HepG2 (cell line): ENCODE measurements at regions not wholly inside any gene's neighbourhood (a gene's known extent, or its start where the extent isn't known, plus 50 kb on each side); places are given as distances from the start of the nearest gene placed in this dataset.

Source experiments
- ATAC-seq: fragments of 200-7000 bp; cut with Tn5 transposase; 3 replicates; pipeline ENCODE4 v1.9.1; 2020; ENCODE audit warnings: mild to moderate bottlenecking, moderate library complexity
- BruUV-seq: library from RNA; stranded (reverse); fragments of 400-500 nt; replicated peaks from 2 replicates; lab custom pipeline; 2021; lab: Mats Ljungman, UMichigan
- CTCF ChIA-PET: fragments of 300-600 bp; formaldehyde crosslinking; extraction: SDS; loops from one replicate; lab custom pipeline; 2021; ENCODE audit warnings: low total read pairs, inconsistent platforms, low intra/inter-chr PET ratio; lab: Yijun Ruan, JAX
- POLR2A ChIA-PET: fragments of 350-600 bp; sonication (Branson Sonifier 250); formaldehyde crosslinking; loops from one replicate; lab custom pipeline; 2020; ENCODE audit warnings: antibody characterized with exemption, inconsistent platforms; lab: Yijun Ruan, JAX
- DNase-seq: peaks from one replicate; pipeline ENCODE4 v3.0.0-alpha.2; 2015; ENCODE audit warnings: low spot score
- FAIRE-seq: peaks from 3 replicates; lab custom pipeline; 2011; peaks lifted over from hg19 to GRCh38; lab: Jason Lieb, UNC
- H2AFZ ChIP-seq: one replicate; pipeline ENCODE4 v1.6.1; 2011; ENCODE audit warnings: low read length, inconsistent platforms
- H3K27ac ChIP-seq: fragments of 300-600 bp; 3 replicates; pipeline ENCODE4 v1.8.0; 2011; ENCODE audit warnings: mixed run types, mild to moderate bottlenecking, mixed read lengths, low read length, inconsistent platforms; ENCODE audit not compliant: insufficient read depth; ENCODE audit errors: extremely low read length
- H3K27me3 ChIP-seq, 2 experiments: fragments of 200-600 bp in 1 of 2; 2 replicates in 1 of 2; 3 replicates in 1 of 2; pipeline versions ENCODE4 v1.6.0 to v1.8.0; 2011; ENCODE audit warnings: low read length in 2 of 2, mild to moderate bottlenecking in 2 of 2, moderate library complexity in 2 of 2, inconsistent platforms in 1 of 2; ENCODE audit not compliant: insufficient read depth in 2 of 2, control insufficient read depth in 1 of 2
- H3K36me3 ChIP-seq, 2 experiments: fragments of 200-600 bp in 1 of 2; replicated peaks in 1 of 2; 2 replicates in 1 of 2; 3 replicates in 1 of 2; pipeline versions ENCODE4 v1.5.1 to v1.8.0; 2011; ENCODE audit warnings: low read length in 2 of 2, inconsistent platforms in 1 of 2; ENCODE audit not compliant: insufficient read depth in 2 of 2, control insufficient read depth in 1 of 2
- H3K4me1 ChIP-seq: 2 replicates; pipeline ENCODE4 v1.5.1; 2012; ENCODE audit warnings: low read length, inconsistent platforms; ENCODE audit not compliant: insufficient read depth
- H3K4me2 ChIP-seq: 2 replicates; pipeline ENCODE4 v1.6.0; 2011; ENCODE audit warnings: low read depth, low read length, inconsistent platforms
- H3K4me3 ChIP-seq, 3 experiments: fragments of 200-600 bp in 1 of 3; sonication (generic), shearing (Covaris generic) in 1 of 3; replicated peaks in 1 of 3; 2 replicates each; pipeline ENCODE4 v1.5.1; 2011 to 2016; ENCODE audit warnings: low read length in 3 of 3, inconsistent platforms in 2 of 3, low read depth in 2 of 3, mild to moderate bottlenecking in 2 of 3, control low read depth in 1 of 3, mixed read lengths in 1 of 3; ENCODE audit not compliant: insufficient read depth in 1 of 3
- H3K79me2 ChIP-seq: one replicate; pipeline ENCODE4 v1.6.1; 2011; ENCODE audit warnings: low read length, inconsistent platforms; ENCODE audit not compliant: insufficient read depth
- H3K9ac ChIP-seq: 2 replicates; pipeline ENCODE4 v1.6.0; 2011; ENCODE audit warnings: mild to moderate bottlenecking, low read depth, low read length, inconsistent platforms; ENCODE audit not compliant: insufficient read depth
- H3K9me3 ChIP-seq: 2 replicates; pipeline ENCODE4 v1.5.1; 2012; ENCODE audit warnings: mild to moderate bottlenecking, low read length
- H4K20me1 ChIP-seq: 2 replicates; pipeline ENCODE4 v1.6.0; 2011; ENCODE audit warnings: inconsistent platforms, mild to moderate bottlenecking, low read length, moderate library complexity; ENCODE audit not compliant: insufficient read depth
- CCDC6 ChIP-seq: sonication (generic); formaldehyde crosslinking; IDR thresholded peaks from 2 replicates; pipeline ENCODE4 v1.8.1; 2022; ENCODE audit warnings: mild to moderate bottlenecking, missing genetic modification reagents, moderate library complexity
- EEA1 ChIP-seq: sonication (generic); formaldehyde crosslinking; IDR thresholded peaks from 2 replicates; pipeline ENCODE4 v1.5.1; 2020; ENCODE audit warnings: mild to moderate bottlenecking, missing genetic modification reagents, borderline replicate concordance
- GABPB1 ChIP-seq: IDR thresholded peaks from 2 replicates; pipeline ENCODE4 v1.6.1; 2016; ENCODE audit warnings: mild to moderate bottlenecking, missing genetic modification reagents, moderate library complexity, missing compliant biosample characterization
- JARID2 ChIP-seq: sonication (generic); formaldehyde crosslinking; IDR thresholded peaks from 2 replicates; pipeline ENCODE4 v1.8.1; 2023; ENCODE audit warnings: missing genetic modification reagents, inconsistent platforms; ENCODE audit not compliant: insufficient replicate concordance
- KDM3A ChIP-seq: IDR thresholded peaks from 2 replicates; pipeline ENCODE4 v1.6.1; 2018; ENCODE audit warnings: low read depth, missing compliant biosample characterization
- KDM6A ChIP-seq: IDR thresholded peaks from 2 replicates; pipeline ENCODE4 v1.6.1; 2016; ENCODE audit warnings: low read depth
- NR1H2 ChIP-seq: sonication (generic); formaldehyde crosslinking; IDR thresholded peaks from 2 replicates; pipeline ENCODE4 v1.8.1; 2022; ENCODE audit warnings: low read depth, missing genetic modification reagents, borderline replicate concordance
- PAX8 ChIP-seq: sonication (generic); formaldehyde crosslinking; IDR thresholded peaks from 2 replicates; pipeline ENCODE4 v1.8.0; 2022; ENCODE audit warnings: mild to moderate bottlenecking, missing genetic modification reagents, borderline replicate concordance
- SP140L ChIP-seq: sonication (generic); formaldehyde crosslinking; IDR thresholded peaks from 2 replicates; pipeline ENCODE4 v1.4.0; 2020; ENCODE audit warnings: missing genetic modification reagents, borderline replicate concordance
- STAT5B ChIP-seq: sonication (generic); formaldehyde crosslinking; IDR thresholded peaks from 2 replicates; pipeline ENCODE4 v1.4.0; 2020; ENCODE audit warnings: missing genetic modification reagents
- TMF1 ChIP-seq: sonication (generic); formaldehyde crosslinking; IDR thresholded peaks from 2 replicates; pipeline ENCODE4 v1.8.1; 2022; ENCODE audit warnings: low read depth, missing genetic modification reagents
- YEATS4 ChIP-seq: sonication (generic); formaldehyde crosslinking; IDR thresholded peaks from 2 replicates; pipeline ENCODE4 v1.4.0; 2020; ENCODE audit warnings: missing genetic modification reagents, borderline replicate concordance
- ZNF335 ChIP-seq: sonication (generic); formaldehyde crosslinking; IDR thresholded peaks from 2 replicates; pipeline ENCODE4 v1.4.0; 2020; ENCODE audit warnings: missing genetic modification reagents
- ZNF614 ChIP-seq: IDR thresholded peaks from 2 replicates; pipeline ENCODE4 v1.6.1; 2018; ENCODE audit warnings: missing biosample characterization, missing genetic modification reagents, inconsistent platforms, borderline replicate concordance
- ZNF670 ChIP-seq: sonication (generic); formaldehyde crosslinking; IDR thresholded peaks from 2 replicates; pipeline ENCODE4 v1.8.0; 2022; ENCODE audit warnings: mild to moderate bottlenecking, missing genetic modification reagents, borderline replicate concordance
- WGBS: methylation state at CpG from one replicate; pipeline ENCODE4 v1.1.6; 2017; ENCODE audit warnings: low lambda C conversion rate; 5-methylcytosine and 5-hydroxymethylcytosine counted together
- in situ Hi-C: cut with HindIII; loops from 2 replicates; pipeline ENCODE4 v1.10.0; 2017; ENCODE audit warnings: low pct_unique_long_range_greater_than_20kb; ENCODE audit not compliant: extremely low pct_ligation_motif_present
- intact Hi-C: fragments of 100-400 bp; cut with micrococcal nuclease; formaldehyde crosslinking; loops from one replicate; pipeline ENCODE4 v1.10.0; 2022; ENCODE audit not compliant: unreplicated experiment
- TF ChIP-seq, protein P1 (sequence below): sonication (generic); formaldehyde crosslinking; IDR thresholded peaks from 2 replicates; pipeline ENCODE4 v1.4.0; 2020; ENCODE audit warnings: missing genetic modification reagents, borderline replicate concordance
- TF ChIP-seq, protein P2 (sequence below): sonication (generic); formaldehyde crosslinking; IDR thresholded peaks from 2 replicates; pipeline ENCODE4 v1.5.0; 2020; ENCODE audit warnings: missing genetic modification reagents

GRCh38 chr2:41668529-41668928 is 379.3 kb upstream of the PKDCC start (continued):
- TF ChIP-seq ZNF670 (CRISPR knock-in tag) (no peak), PAX8 (CRISPR knock-in tag) (no peak), TMF1 (CRISPR knock-in tag) (no peak), YEATS4 (CRISPR knock-in tag) (no peak)
- TF ChIP-seq, protein P1, sequence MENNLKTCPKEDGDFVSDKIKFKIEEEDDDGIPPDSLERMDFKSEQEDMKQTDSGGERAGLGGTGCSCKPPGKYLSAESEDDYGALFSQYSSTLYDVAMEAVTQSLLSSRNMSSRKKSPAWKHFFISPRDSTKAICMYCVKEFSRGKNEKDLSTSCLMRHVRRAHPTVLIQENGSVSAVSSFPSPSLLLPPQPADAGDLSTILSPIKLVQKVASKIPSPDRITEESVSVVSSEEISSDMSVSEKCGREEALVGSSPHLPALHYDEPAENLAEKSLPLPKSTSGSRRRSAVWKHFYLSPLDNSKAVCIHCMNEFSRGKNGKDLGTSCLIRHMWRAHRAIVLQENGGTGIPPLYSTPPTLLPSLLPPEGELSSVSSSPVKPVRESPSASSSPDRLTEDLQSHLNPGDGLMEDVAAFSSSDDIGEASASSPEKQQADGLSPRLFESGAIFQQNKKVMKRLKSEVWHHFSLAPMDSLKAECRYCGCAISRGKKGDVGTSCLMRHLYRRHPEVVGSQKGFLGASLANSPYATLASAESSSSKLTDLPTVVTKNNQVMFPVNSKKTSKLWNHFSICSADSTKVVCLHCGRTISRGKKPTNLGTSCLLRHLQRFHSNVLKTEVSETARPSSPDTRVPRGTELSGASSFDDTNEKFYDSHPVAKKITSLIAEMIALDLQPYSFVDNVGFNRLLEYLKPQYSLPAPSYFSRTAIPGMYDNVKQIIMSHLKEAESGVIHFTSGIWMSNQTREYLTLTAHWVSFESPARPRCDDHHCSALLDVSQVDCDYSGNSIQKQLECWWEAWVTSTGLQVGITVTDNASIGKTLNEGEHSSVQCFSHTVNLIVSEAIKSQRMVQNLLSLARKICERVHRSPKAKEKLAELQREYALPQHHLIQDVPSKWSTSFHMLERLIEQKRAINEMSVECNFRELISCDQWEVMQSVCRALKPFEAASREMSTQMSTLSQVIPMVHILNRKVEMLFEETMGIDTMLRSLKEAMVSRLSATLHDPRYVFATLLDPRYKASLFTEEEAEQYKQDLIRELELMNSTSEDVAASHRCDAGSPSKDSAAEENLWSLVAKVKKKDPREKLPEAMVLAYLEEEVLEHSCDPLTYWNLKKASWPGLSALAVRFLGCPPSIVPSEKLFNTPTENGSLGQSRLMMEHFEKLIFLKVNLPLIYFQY (CRISPR knock-in tag) = no peak

DNA sequence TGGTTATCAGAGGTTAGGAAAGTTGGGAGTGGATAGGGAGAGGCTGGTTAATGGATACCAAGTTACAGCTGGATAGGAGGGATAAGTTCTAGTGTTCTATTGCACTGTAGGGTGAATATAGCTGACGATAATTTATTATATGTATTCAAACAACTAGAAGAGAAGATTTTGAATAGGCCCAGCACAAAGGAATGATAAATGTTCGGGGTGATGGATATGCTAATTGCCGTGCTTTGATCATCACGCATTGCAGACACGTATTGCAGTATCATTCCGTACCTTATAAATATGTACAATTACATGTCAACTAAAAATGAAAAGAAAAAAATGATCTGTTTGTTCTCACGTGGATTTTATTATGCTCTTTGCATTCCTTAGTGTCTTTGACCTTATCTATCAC is 369.2 kb upstream of the PKDCC start:
- DNase-seq = no peak
- CTCF ChIA-PET = no interaction called here
- WGBS = 4% methylated on average over 7 of the region's 7 CpGs

More for the DNA sequence above, 369.2 kb upstream of the PKDCC start:
- no TSS peak for BruUV-seq
- H2AFZ ChIP-seq = no peak overlapping the region
- intact Hi-C loops (no loop called here), in situ Hi-C loops (loop anchor here (25.0 kb wide), 1 partner anchor 1766 kb away; no protein-coding TSS in a partner anchor)
- H3K4me2 ChIP-seq = no peak overlapping the region
- TF ChIP-seq KDM6A (CRISPR knock-in tag) (no peak), EEA1 (CRISPR knock-in tag) (no peak), JARID2 (CRISPR knock-in tag) (no peak), STAT5B (CRISPR knock-in tag) (no peak), GABPB1 (CRISPR knock-in tag) (no peak), ZNF335 (CRISPR knock-in tag) (no peak), SP140L (CRISPR knock-in tag) (no peak), ZNF614 (no peak), NR1H2 (no peak), CCDC6 (no peak), KDM3A (CRISPR knock-in tag) (no peak)
- TF ChIP-seq, protein P2, sequence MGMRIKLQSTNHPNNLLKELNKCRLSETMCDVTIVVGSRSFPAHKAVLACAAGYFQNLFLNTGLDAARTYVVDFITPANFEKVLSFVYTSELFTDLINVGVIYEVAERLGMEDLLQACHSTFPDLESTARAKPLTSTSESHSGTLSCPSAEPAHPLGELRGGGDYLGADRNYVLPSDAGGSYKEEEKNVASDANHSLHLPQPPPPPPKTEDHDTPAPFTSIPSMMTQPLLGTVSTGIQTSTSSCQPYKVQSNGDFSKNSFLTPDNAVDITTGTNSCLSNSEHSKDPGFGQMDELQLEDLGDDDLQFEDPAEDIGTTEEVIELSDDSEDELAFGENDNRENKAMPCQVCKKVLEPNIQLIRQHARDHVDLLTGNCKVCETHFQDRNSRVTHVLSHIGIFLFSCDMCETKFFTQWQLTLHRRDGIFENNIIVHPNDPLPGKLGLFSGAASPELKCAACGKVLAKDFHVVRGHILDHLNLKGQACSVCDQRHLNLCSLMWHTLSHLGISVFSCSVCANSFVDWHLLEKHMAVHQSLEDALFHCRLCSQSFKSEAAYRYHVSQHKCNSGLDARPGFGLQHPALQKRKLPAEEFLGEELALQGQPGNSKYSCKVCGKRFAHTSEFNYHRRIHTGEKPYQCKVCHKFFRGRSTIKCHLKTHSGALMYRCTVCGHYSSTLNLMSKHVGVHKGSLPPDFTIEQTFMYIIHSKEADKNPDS (CRISPR knock-in tag) = no peak
- no peak overlapping the region for H3K4me3 ChIP-seq
- H3K9me3 ChIP-seq = no peaks in the 10 kb centered on the region
- POLR2A ChIA-PET = no interaction called here
- no peaks in the 10 kb centered on the region for H3K36me3 ChIP-seq
- no peak overlapping the region for H3K9ac ChIP-seq
- FAIRE-seq (no peak), ATAC-seq (no peak)
- H3K27me3 ChIP-seq = no peaks in the 10 kb centered on the region
- no peaks in the 10 kb centered on the region for H4K20me1 ChIP-seq
- H3K27ac ChIP-seq = no peak overlapping the region
- no peaks in the 10 kb centered on the region for H3K4me1 ChIP-seq
- no peaks in the 10 kb centered on the region for H3K79me2 ChIP-seq
